H9 (cell line): ENCODE measurements at regions not wholly inside any gene's neighbourhood (a gene's known extent, or its start where the extent isn't known, plus 50 kb on each side); places are given as distances from the start of the nearest gene placed in this dataset.

Experiments used
- DNase-seq: peaks from one replicate; pipeline ENCODE4 v3.0.0-alpha.2; 2017
- H2AFZ ChIP-seq: one replicate; pipeline ENCODE4 v1.6.1; 2013; ENCODE audit warnings: mild to moderate bottlenecking, low read length, control low read depth, moderate library complexity
- H2AK5ac ChIP-seq: 2 replicates; pipeline ENCODE4 v1.6.1; 2013; ENCODE audit warnings: low read length, control low read depth, mixed read lengths; ENCODE audit not compliant: insufficient read length
- H2BK120ac ChIP-seq: one replicate; pipeline ENCODE4 v1.6.1; 2013; ENCODE audit warnings: low read depth, mild to moderate bottlenecking, low read length, control low read depth, inconsistent platforms; ENCODE audit not compliant: poor library complexity, severe bottlenecking
- H2BK12ac ChIP-seq: 2 replicates; pipeline ENCODE4 v1.6.1; 2013; ENCODE audit warnings: low read length, control low read depth, mixed read lengths, low read depth; ENCODE audit not compliant: insufficient read length
- H2BK15ac ChIP-seq: 2 replicates; pipeline ENCODE4 v1.6.1; 2013; ENCODE audit warnings: low read depth, low read length, control low read depth
- H2BK20ac ChIP-seq: one replicate; pipeline ENCODE4 v1.6.1; 2013; ENCODE audit warnings: low read depth, mild to moderate bottlenecking, low read length, control low read depth, inconsistent platforms; ENCODE audit not compliant: poor library complexity, severe bottlenecking
- H2BK5ac ChIP-seq: 2 replicates; pipeline ENCODE4 v1.6.1; 2013; ENCODE audit warnings: low read length, control low read depth, mixed read lengths; ENCODE audit not compliant: insufficient read length
- H3K14ac ChIP-seq: 2 replicates; pipeline ENCODE4 v1.6.1; 2013; ENCODE audit warnings: low read length, control low read depth; ENCODE audit not compliant: insufficient read depth
- H3K18ac ChIP-seq: 2 replicates; pipeline ENCODE4 v1.6.1; 2013; ENCODE audit warnings: low read depth, mild to moderate bottlenecking, mixed read lengths, low read length, control low read depth; ENCODE audit not compliant: insufficient read length
- H3K23ac ChIP-seq: 2 replicates; pipeline ENCODE4 v1.6.1; 2013; ENCODE audit warnings: low read length, control low read depth, mixed read lengths, low read depth; ENCODE audit not compliant: insufficient read length
- H3K23me2 ChIP-seq: 2 replicates; pipeline ENCODE4 v1.6.1; 2013; ENCODE audit warnings: low read depth, mild to moderate bottlenecking, mixed read lengths, low read length, control low read depth; ENCODE audit not compliant: insufficient read length, poor library complexity, severe bottlenecking
- H3K27ac ChIP-seq: 2 replicates; pipeline ENCODE4 v1.5.1; 2013; ENCODE audit warnings: low read length, control low read depth, mixed read lengths, low read depth; ENCODE audit not compliant: insufficient read length
- H3K27me3 ChIP-seq: 2 replicates; pipeline ENCODE4 v1.6.1; 2013; ENCODE audit warnings: low read length, control low read depth, inconsistent platforms; ENCODE audit not compliant: insufficient read depth
- H3K4ac ChIP-seq: 2 replicates; pipeline ENCODE4 v1.6.1; 2013; ENCODE audit warnings: low read depth, mild to moderate bottlenecking, control low read depth, inconsistent platforms, low read length, moderate library complexity
- H3K4me1 ChIP-seq: 2 replicates; pipeline ENCODE4 v1.6.1; 2013; ENCODE audit warnings: low read length, control low read depth, inconsistent platforms; ENCODE audit not compliant: insufficient read depth
- H3K4me2 ChIP-seq: 2 replicates; pipeline ENCODE4 v1.6.1; 2013; ENCODE audit warnings: low read length, control low read depth, mixed read lengths; ENCODE audit not compliant: insufficient read length, insufficient read depth
- H3K56ac ChIP-seq: 2 replicates; pipeline ENCODE4 v1.6.1; 2013; ENCODE audit warnings: low read depth, mild to moderate bottlenecking, mixed read lengths, low read length, control low read depth; ENCODE audit not compliant: insufficient read length
- H3K79me1 ChIP-seq: 2 replicates; pipeline ENCODE4 v1.6.1; 2013; ENCODE audit warnings: low read depth, mild to moderate bottlenecking, moderate library complexity, low read length, control low read depth, inconsistent platforms; ENCODE audit not compliant: insufficient read depth, poor library complexity, severe bottlenecking
- H3K79me2 ChIP-seq: 2 replicates; pipeline ENCODE4 v1.6.1; 2013; ENCODE audit warnings: low read length, control low read depth, inconsistent platforms; ENCODE audit not compliant: insufficient read depth
- H3K9ac ChIP-seq: 2 replicates; pipeline ENCODE4 v1.6.1; 2013; ENCODE audit warnings: low read length, control low read depth, mixed read lengths; ENCODE audit not compliant: insufficient read length; ENCODE audit errors: extremely low read depth
- H3K9me3 ChIP-seq: one replicate; pipeline ENCODE4 v1.6.1; 2013; ENCODE audit warnings: low read depth, low read length, inconsistent platforms; ENCODE audit not compliant: control insufficient read depth
- H3T11ph ChIP-seq: one replicate; pipeline ENCODE4 v1.6.1; 2013; ENCODE audit warnings: mild to moderate bottlenecking, low read length, control low read depth, inconsistent platforms
- H4K20me1 ChIP-seq: one replicate; pipeline ENCODE4 v1.6.1; 2013; ENCODE audit not compliant: control insufficient read depth, insufficient read length, insufficient read depth
- H4K5ac ChIP-seq: 2 replicates; pipeline ENCODE4 v1.6.1; 2013; ENCODE audit warnings: low read depth, mild to moderate bottlenecking, mixed read lengths, low read length, control low read depth; ENCODE audit not compliant: insufficient read length
- H4K8ac ChIP-seq: replicated peaks from 2 replicates; pipeline ENCODE4 v1.6.1; 2013; ENCODE audit warnings: low read length, control low read depth, mixed read lengths, low read depth; ENCODE audit not compliant: insufficient read length
- H4K91ac ChIP-seq: 2 replicates; pipeline ENCODE4 v1.6.1; 2013; ENCODE audit warnings: low read depth, mild to moderate bottlenecking, moderate library complexity, mixed read lengths, low read length, control low read depth; ENCODE audit not compliant: insufficient read length
- H3K27ac Mint-ChIP-seq, 3 experiments: 2 replicates in 2 of 3; 3 replicates in 1 of 3; pipeline ENCODE4 v1.8.0; 2020 to 2021; ENCODE audit warnings: mixed read lengths in 3 of 3, mild to moderate bottlenecking in 1 of 3, moderate library complexity in 1 of 3
- H3K27me3 Mint-ChIP-seq: 2 replicates; pipeline ENCODE4 v1.8.0; 2021; ENCODE audit warnings: low read depth, mild to moderate bottlenecking, moderate library complexity, mixed read lengths
- H3K36me3 Mint-ChIP-seq, 3 experiments: 2 replicates in 2 of 3; 3 replicates in 1 of 3; pipeline ENCODE4 v1.8.0; 2020 to 2021; ENCODE audit warnings: low read depth in 3 of 3, mixed read lengths in 3 of 3; ENCODE audit not compliant: insufficient read depth in 1 of 3
- H3K4me1 Mint-ChIP-seq, 2 experiments: 2 replicates each; pipeline ENCODE4 v1.8.0; 2020; ENCODE audit warnings: mixed read lengths in 2 of 2
- H3K4me3 Mint-ChIP-seq, 2 experiments: 2 replicates in 1 of 2; 3 replicates in 1 of 2; pipeline ENCODE4 v1.8.0; 2020 to 2021; ENCODE audit warnings: mild to moderate bottlenecking in 2 of 2, mixed read lengths in 2 of 2, moderate library complexity in 1 of 2
- H3K9me3 Mint-ChIP-seq, 2 experiments: 2 replicates in 1 of 2; 3 replicates in 1 of 2; pipeline ENCODE4 v1.8.0; 2020; ENCODE audit warnings: mild to moderate bottlenecking in 2 of 2, mixed read lengths in 2 of 2, moderate library complexity in 1 of 2
- TF ChIP-seq, protein P1 (sequence below): fragments of 200-600 bp; sonication (generic); conservative IDR thresholded peaks from 3 replicates; pipeline ENCODE4 v1.8.0; 2021; ENCODE audit warnings: antibody characterized with exemption, mild to moderate bottlenecking

GRCh38 chr14:89600029-89600428 is 183.0 kb upstream of the FOXN3 start:
- no peak overlapping the region for H3K9ac ChIP-seq
- TF ChIP-seq, protein P1, sequence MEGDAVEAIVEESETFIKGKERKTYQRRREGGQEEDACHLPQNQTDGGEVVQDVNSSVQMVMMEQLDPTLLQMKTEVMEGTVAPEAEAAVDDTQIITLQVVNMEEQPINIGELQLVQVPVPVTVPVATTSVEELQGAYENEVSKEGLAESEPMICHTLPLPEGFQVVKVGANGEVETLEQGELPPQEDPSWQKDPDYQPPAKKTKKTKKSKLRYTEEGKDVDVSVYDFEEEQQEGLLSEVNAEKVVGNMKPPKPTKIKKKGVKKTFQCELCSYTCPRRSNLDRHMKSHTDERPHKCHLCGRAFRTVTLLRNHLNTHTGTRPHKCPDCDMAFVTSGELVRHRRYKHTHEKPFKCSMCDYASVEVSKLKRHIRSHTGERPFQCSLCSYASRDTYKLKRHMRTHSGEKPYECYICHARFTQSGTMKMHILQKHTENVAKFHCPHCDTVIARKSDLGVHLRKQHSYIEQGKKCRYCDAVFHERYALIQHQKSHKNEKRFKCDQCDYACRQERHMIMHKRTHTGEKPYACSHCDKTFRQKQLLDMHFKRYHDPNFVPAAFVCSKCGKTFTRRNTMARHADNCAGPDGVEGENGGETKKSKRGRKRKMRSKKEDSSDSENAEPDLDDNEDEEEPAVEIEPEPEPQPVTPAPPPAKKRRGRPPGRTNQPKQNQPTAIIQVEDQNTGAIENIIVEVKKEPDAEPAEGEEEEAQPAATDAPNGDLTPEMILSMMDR, result no peak
- no peak overlapping the region for H3K18ac ChIP-seq
- Mint-ChIP-seq H3K9me3 (peaks cover 36 to 58% of the 10 kb centered on the region in 2 experiments), H3K4me1 (peaks cover 23 to 32% of the 10 kb centered on the region in 2 experiments), H3K36me3 (peaks cover 46 to 71% (median 70%) of the 10 kb centered on the region in 3 experiments), H3K4me3 (no peak overlapping the region), H3K27ac (no peak overlapping the region), H3K27me3 (no peaks in the 10 kb centered on the region; the same call in 1 of the 2 replicates)
- no peak overlapping the region for H2BK12ac ChIP-seq
- H2AK5ac ChIP-seq, result no peak overlapping the region
- no peak overlapping the region for H4K91ac ChIP-seq
- H3K4me2 ChIP-seq, result no peak overlapping the region
- no peak overlapping the region for H2BK5ac ChIP-seq
- no peak overlapping the region for H3K14ac ChIP-seq
- no peaks in the 10 kb centered on the region for H4K20me1 ChIP-seq
- no peak overlapping the region for H4K8ac ChIP-seq
- H2BK15ac ChIP-seq, result no peak overlapping the region
- no peak overlapping the region for H4K5ac ChIP-seq
- no peaks in the 10 kb centered on the region for H3K23me2 ChIP-seq
- H3K27me3 ChIP-seq, result no peaks in the 10 kb centered on the region
- peaks cover 16% of the 10 kb centered on the region; the same call in 1 of the 2 replicates for H3K79me2 ChIP-seq
- H3K56ac ChIP-seq, result no peak overlapping the region
- H3K9me3 ChIP-seq, result no peaks in the 10 kb centered on the region
- H3K79me1 ChIP-seq, result peaks cover 5% of the 10 kb centered on the region
- no peak overlapping the region for H2BK20ac ChIP-seq
- no peak overlapping the region for H2AFZ ChIP-seq
- H3K27ac ChIP-seq, result no peak overlapping the region
- H3K4me1 ChIP-seq, result peaks cover 2% of the 10 kb centered on the region; the same call in 1 of the 2 replicates
- no peak overlapping the region for H3K4ac ChIP-seq
- no peak for DNase-seq
- no peak overlapping the region for H3T11ph ChIP-seq
- H2BK120ac ChIP-seq, result no peak overlapping the region
- no peak overlapping the region for H3K23ac ChIP-seq
